GM23248 (cell line): ENCODE measurements at regions not wholly inside any gene's neighbourhood (a gene's known extent, or its start where the extent isn't known, plus 50 kb on each side); places are given as distances from the start of the nearest gene placed in this dataset.
A peak's percentile ranks its signal among the peaks of the same experiment; 100 is the strongest.

Experiments
- DNase-seq: peaks from one replicate; pipeline ENCODE4 v3.0.0-alpha.2; 2015
- H2AFZ ChIP-seq: fragments of 200-600 bp; sonication (generic); 2 replicates; pipeline ENCODE4 v1.6.1; 2016; ENCODE audit warnings: antibody characterized with exemption
- H3F3A ChIP-seq: fragments of 200-600 bp; sonication (generic); 2 replicates; pipeline ENCODE4 v1.6.1; 2016; ENCODE audit warnings: mild to moderate bottlenecking, antibody characterized with exemption, mixed run types; ENCODE audit not compliant: insufficient read depth
- H3K27ac ChIP-seq: fragments of 200-600 bp; sonication (generic); 2 replicates; pipeline ENCODE4 v1.5.1; 2016; ENCODE audit warnings: mild to moderate bottlenecking
- H3K27me3 ChIP-seq: fragments of 200-600 bp; sonication (generic); replicated peaks from 2 replicates; pipeline ENCODE4 v1.6.1; 2016; ENCODE audit warnings: mild to moderate bottlenecking; ENCODE audit not compliant: insufficient read depth
- H3K36me3 ChIP-seq: fragments of 200-600 bp; sonication (generic); 2 replicates; pipeline ENCODE4 v1.6.1; 2016; ENCODE audit warnings: low read depth, mild to moderate bottlenecking
- H3K4me1 ChIP-seq: fragments of 200-600 bp; sonication (generic); 2 replicates; pipeline ENCODE4 v1.6.1; 2016; ENCODE audit warnings: mild to moderate bottlenecking; ENCODE audit not compliant: insufficient read depth
- H3K4me2 ChIP-seq: fragments of 200-600 bp; sonication (generic); one replicate; pipeline ENCODE4 v1.6.1; 2016; ENCODE audit warnings: mild to moderate bottlenecking; ENCODE audit not compliant: unreplicated experiment
- H3K4me3 ChIP-seq: fragments of 200-600 bp; sonication (generic); 2 replicates; pipeline ENCODE4 v1.5.1; 2016; ENCODE audit warnings: mild to moderate bottlenecking
- H3K79me2 ChIP-seq: fragments of 200-600 bp; sonication (generic); 2 replicates; pipeline ENCODE4 v1.6.1; 2016; ENCODE audit warnings: mild to moderate bottlenecking; ENCODE audit not compliant: insufficient read depth
- H3K9ac ChIP-seq: fragments of 200-600 bp; sonication (generic); 2 replicates; pipeline ENCODE4 v1.6.1; 2016; ENCODE audit warnings: mild to moderate bottlenecking
- H3K9me2 ChIP-seq: fragments of 200-600 bp; sonication (generic); 2 replicates; pipeline ENCODE4 v1.6.1; 2016; ENCODE audit warnings: mixed run types, mild to moderate bottlenecking, moderate library complexity; ENCODE audit not compliant: insufficient read depth
- H3K9me3 ChIP-seq: fragments of 200-600 bp; sonication (generic); one replicate; pipeline ENCODE4 v1.6.1; 2017; ENCODE audit warnings: low read depth
- H4K20me1 ChIP-seq: fragments of 200-600 bp; sonication (generic); 2 replicates; pipeline ENCODE4 v1.6.0; 2016; ENCODE audit not compliant: insufficient read depth
- EZH2 ChIP-seq: fragments of 200-600 bp; sonication (generic); IDR thresholded peaks from 2 replicates; pipeline ENCODE4 v1.6.1; 2018; ENCODE audit warnings: antibody characterized with exemption, mild to moderate bottlenecking; ENCODE audit not compliant: insufficient read depth, poor library complexity, severe bottlenecking
- EZH2phosphoT487 ChIP-seq: fragments of 200-600 bp; sonication (generic); IDR thresholded peaks from 2 replicates; pipeline ENCODE4 v1.6.1; 2018; ENCODE audit warnings: antibody characterized with exemption, moderate library complexity, mild to moderate bottlenecking, low read depth; ENCODE audit not compliant: insufficient read depth
- whole genome bisulfite sequencing, 2 experiments: methylation state at CpG; one replicate each; pipeline ENCODE4 v1.1.6; 2015 to 2017; ENCODE audit warnings: low lambda C conversion rate in 2 of 2, low coverage in 1 of 2; ENCODE audit errors: missing lambda C conversion rate in 2 of 2; 5-methylcytosine and 5-hydroxymethylcytosine counted together
- in situ Hi-C: fragments of 300-500 bp; cut with MboI; formaldehyde crosslinking; loops from 2 replicates; pipeline ENCODE4 v1.15.0; 2020

DNA sequence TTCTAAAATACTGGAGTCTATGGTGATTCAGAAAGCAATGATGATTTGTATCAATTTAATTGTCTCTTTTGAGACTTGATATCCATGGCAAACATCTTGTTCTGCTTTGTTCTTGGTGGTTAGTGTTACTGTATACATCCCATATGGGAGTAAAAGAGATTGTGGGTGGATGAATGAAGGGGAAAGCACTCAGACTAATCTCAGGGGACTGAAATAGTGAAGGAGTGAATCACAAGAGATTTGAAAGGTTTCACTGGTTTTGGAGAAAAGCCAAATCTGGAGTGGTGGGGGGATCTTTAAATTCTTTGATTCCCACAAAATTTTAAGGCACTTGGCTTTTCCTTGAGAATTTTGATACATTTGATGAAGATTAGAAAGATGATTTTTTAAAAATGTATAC lies 369.4 kb downstream of the INHBA start:
- H3K27ac ChIP-seq, result no peak overlapping the region
- in situ Hi-C loops, result no loop called here
- H3K79me2 ChIP-seq, result no peaks in the 10 kb centered on the region
- peaks cover 32% of the 10 kb centered on the region for H3K4me1 ChIP-seq
- DNase-seq, result peak; percentile 61
- H3K9ac ChIP-seq, result no peak overlapping the region
- no peaks in the 10 kb centered on the region for H3K9me3 ChIP-seq
- no peaks in the 10 kb centered on the region for H4K20me1 ChIP-seq
- no peaks in the 10 kb centered on the region for H3K36me3 ChIP-seq
- H3K27me3 ChIP-seq, result no peaks in the 10 kb centered on the region
- no peak overlapping the region for H3K4me3 ChIP-seq
- H3K4me2 ChIP-seq, result peak overlapping the region; percentile 58
- TF ChIP-seq EZH2 (no peak), EZH2phosphoT487 (no peak)
- peaks cover 47% of the 10 kb centered on the region for H3F3A ChIP-seq
- no peak overlapping the region for H2AFZ ChIP-seq
- no peaks in the 10 kb centered on the region for H3K9me2 ChIP-seq

DNA sequence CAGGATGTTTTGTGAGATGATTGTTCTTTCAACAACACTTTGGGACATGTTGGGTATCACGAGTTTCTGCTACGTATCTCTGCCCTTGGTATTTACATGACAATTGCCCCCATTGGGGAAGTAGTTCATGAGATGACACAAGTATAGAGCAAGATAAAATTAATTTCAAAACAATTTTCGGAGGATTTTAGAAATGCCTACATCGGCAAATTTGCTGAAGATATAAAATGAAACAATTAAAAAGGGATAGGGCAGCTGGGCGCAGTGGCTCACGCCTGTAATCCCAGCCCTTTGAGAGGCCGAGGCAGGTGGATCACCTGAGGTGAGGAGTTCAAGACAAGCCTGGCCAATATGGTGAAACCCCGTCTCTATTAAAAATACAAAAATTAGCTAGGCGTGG lies 371.7 kb downstream of the INHBA start:
- Histone ChIP-seq H3K27me3 (no peaks in the 10 kb centered on the region), H3K9me3 (no peaks in the 10 kb centered on the region), H3K79me2 (no peaks in the 10 kb centered on the region), H3K9me2 (no peaks in the 10 kb centered on the region), H4K20me1 (no peaks in the 10 kb centered on the region), H3K27ac (no peak overlapping the region), H3K36me3 (no peaks in the 10 kb centered on the region), H3K4me1 (peaks cover 23% of the 10 kb centered on the region), H3F3A (peaks cover 28% of the 10 kb centered on the region), H3K4me2 (no peak overlapping the region), H2AFZ (no peak overlapping the region), H3K4me3 (no peak overlapping the region), H3K9ac (no peak overlapping the region)
- in situ Hi-C loops, result no loop called here
- 92 to 96% methylated on average over 9 of the region's 9 CpGs for WGBS, 2 experiments
- DNase-seq, result no peak
- TF ChIP-seq EZH2phosphoT487, result no peak
- TF ChIP-seq EZH2, result no peak

- peak; percentile 55 for DNase-seq
- H2AFZ ChIP-seq, result peak overlapping the region; percentile 32; the same call in 1 of the 2 replicates
- WGBS, 2 experiments, result 37% methylated on average over 3 of the region's 3 CpGs
- H3K4me1 ChIP-seq, result peaks cover 17% of the 10 kb centered on the region
- TF ChIP-seq EZH2phosphoT487 (no peak), EZH2 (no peak)
- H3K4me3 ChIP-seq, result no peak overlapping the region
- H3K79me2 ChIP-seq, result no peaks in the 10 kb centered on the region
- H3K36me3 ChIP-seq, result no peaks in the 10 kb centered on the region
- H4K20me1 ChIP-seq, result no peaks in the 10 kb centered on the region
- no peak overlapping the region for H3K9ac ChIP-seq
- H3K4me2 ChIP-seq, result peak overlapping the region; percentile 32
- H3K9me3 ChIP-seq, result no peaks in the 10 kb centered on the region
- no peaks in the 10 kb centered on the region for H3K27me3 ChIP-seq
- in situ Hi-C loops, result no loop called here
- H3F3A ChIP-seq, result peaks cover 18% of the 10 kb centered on the region
- H3K27ac ChIP-seq, result no peak overlapping the region
- H3K9me2 ChIP-seq, result no peaks in the 10 kb centered on the region
These were observed 374.3 kb downstream of the INHBA start for GRCh38 chr7:41328544-41328943.

- TF ChIP-seq EZH2 (no peak), EZH2phosphoT487 (no peak)
- DNase-seq, result peak; percentile 31
These were observed 374.8 kb downstream of the INHBA start for GRCh38 chr7:41328131-41328530.

GRCh38 chr7:41326616-41327015 lies 376.3 kb downstream of the INHBA start:
- H3K36me3 ChIP-seq, result no peaks in the 10 kb centered on the region
- no peaks in the 10 kb centered on the region for H3K27me3 ChIP-seq
- no peak overlapping the region for H3K4me3 ChIP-seq
- no peaks in the 10 kb centered on the region for H3K9me2 ChIP-seq
- DNase-seq, result no peak
- no peaks in the 10 kb centered on the region for H3F3A ChIP-seq
- no peak overlapping the region for H2AFZ ChIP-seq
- H3K79me2 ChIP-seq, result no peaks in the 10 kb centered on the region
- TF ChIP-seq EZH2, result no peak
- no peak for TF ChIP-seq EZH2phosphoT487
- H3K4me2 ChIP-seq, result no peak overlapping the region
- H3K4me1 ChIP-seq, result peaks cover 7% of the 10 kb centered on the region; the same call in 1 of the 2 replicates
- WGBS, 2 experiments, result 94 to 100% methylated on average over 1 of the region's 1 CpG
- in situ Hi-C loops, result no loop called here
- H3K9me3 ChIP-seq, result no peaks in the 10 kb centered on the region
- H4K20me1 ChIP-seq, result no peaks in the 10 kb centered on the region
- no peak overlapping the region for H3K27ac ChIP-seq
- no peak overlapping the region for H3K9ac ChIP-seq

More at GRCh38 chr7:41328131-41328530, 374.8 kb downstream of the INHBA start:
- peak overlapping the region; percentile 32 for H3K4me2 ChIP-seq
- in situ Hi-C loops, result no loop called here
- no peak overlapping the region for H3K27ac ChIP-seq
- no peaks in the 10 kb centered on the region for H3K9me2 ChIP-seq
- H3F3A ChIP-seq, result peaks cover 14% of the 10 kb centered on the region
- H3K9ac ChIP-seq, result no peak overlapping the region
- H3K9me3 ChIP-seq, result no peaks in the 10 kb centered on the region
- no peaks in the 10 kb centered on the region for H3K79me2 ChIP-seq
- peaks cover 13% of the 10 kb centered on the region for H3K4me1 ChIP-seq
- no peaks in the 10 kb centered on the region for H4K20me1 ChIP-seq
- peak overlapping the region; percentile 32 for H2AFZ ChIP-seq
- no peaks in the 10 kb centered on the region for H3K36me3 ChIP-seq
- no peak overlapping the region for H3K4me3 ChIP-seq
- 29 to 39% methylated on average over 3 of the region's 3 CpGs for WGBS, 2 experiments
- H3K27me3 ChIP-seq, result no peaks in the 10 kb centered on the region
